H4 (cell line): ENCODE measurements at regions not wholly inside any gene's neighbourhood (a gene's known extent, or its start where the extent isn't known, plus 50 kb on each side); places are given as distances from the start of the nearest gene placed in this dataset.

Experiments
- DNase-seq: peaks from one replicate; pipeline ENCODE4 v3.0.0-alpha.2; 2015; ENCODE audit warnings: low spot score

GRCh38 chr4:81883530-81884450 lies 412.1 kb upstream of the RASGEF1B start:
- no peak for DNase-seq

GRCh38 chr4:81883004-81883403 lies 411.3 kb upstream of the RASGEF1B start:
- no peak for DNase-seq

DNA sequence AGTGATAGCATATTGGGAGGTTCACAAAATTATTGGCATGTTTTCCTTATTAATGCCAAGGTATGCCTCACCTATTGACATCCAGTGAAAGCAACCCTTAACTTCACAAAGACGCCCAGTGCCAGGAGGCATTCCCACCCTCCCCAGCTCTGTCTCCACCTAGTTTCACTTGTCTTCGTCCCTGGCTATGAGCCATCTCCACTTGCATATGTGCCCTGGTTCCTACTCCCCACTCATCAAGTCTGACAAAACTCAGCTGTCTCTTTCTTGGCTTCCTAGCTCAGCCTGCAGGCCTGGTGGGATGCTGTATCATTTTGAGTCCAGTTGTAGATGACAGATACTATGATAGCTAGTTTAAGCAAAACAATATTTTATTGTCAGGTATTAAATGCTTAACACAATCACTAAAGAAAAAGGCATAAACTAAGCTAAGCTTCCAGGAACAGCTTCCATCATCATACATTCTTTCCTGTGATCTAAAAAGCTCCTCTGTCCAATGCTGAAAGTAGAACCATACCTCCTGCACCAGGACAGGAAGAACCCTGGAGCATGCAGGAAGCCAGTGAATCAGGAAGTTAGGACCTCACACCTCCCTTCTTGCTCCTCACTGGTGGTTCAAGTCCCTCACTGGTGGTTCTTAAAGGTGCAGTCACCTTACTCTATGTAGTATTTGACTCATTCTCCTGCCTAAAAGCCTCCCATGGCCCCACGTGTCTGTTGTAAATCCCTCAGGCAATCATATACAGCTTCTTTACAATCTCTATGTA lies 410.3 kb upstream of the RASGEF1B start:
- no peak for DNase-seq

DNA sequence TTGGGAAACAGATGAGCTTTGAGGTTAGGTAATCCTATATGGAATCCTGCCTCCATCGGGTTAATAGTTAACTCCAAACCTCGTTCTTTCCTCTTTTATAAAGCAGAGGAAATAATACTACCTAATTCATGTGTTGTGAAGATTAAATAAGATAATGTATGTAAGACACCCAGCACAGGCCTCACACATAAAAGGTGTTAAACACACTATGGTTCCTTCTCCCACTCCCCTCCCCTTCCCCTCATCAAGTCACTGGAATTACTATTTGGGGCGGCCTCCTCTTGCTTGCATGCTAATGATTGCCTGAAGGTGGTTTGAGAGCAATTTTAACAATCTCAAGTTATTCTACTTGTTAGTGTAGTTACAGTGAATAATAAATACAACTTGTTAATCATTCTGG lies 404.4 kb upstream of the RASGEF1B start:
- no peak for DNase-seq

- DNase-seq, result no peak
These were observed 403.2 kb upstream of the RASGEF1B start for GRCh38 chr4:81874661-81875515.

GRCh38 chr4:81870275-81870674 lies 398.6 kb upstream of the RASGEF1B start:
- DNase-seq, result no peak

DNA sequence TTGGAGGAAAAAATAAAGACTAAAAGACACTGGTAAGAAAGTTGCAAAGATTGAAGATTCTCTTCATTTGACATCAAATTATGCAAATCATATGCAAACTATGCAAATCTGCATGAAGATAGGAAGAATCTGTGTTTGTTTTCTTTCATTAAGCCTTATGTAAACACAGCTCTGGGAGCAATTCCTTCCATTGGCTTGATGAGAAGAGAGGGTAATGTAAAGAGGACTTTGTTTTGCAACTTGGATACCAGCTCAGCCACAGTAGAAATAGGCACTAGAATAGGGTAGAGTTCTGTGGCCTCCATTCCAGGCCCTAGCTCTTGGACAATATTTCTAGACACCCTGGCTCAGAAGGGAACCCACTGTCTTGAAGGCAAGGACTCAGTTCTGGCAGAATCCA lies 388.4 kb upstream of the RASGEF1B start:
- DNase-seq, result no peak

DNA sequence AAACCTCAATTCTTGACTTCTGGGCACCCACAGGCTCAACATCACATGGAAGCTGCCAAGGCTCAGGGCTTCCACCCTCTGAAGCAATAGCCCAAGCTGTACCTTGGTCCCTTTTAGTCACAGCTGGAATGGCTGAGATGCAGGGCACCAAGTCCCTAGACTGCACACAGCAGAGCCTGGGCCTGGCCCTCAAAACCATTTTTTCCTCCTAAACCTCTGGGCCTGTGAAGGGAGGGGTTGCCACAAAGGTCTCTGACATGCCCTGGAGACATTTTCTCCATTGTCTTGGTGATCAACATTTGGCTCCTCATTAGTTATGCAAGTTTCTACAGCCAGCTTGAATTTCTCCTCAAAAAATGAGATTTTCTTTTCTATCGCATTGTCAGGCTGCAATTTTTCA lies 382.7 kb upstream of the RASGEF1B start:
- no peak for DNase-seq

DNA sequence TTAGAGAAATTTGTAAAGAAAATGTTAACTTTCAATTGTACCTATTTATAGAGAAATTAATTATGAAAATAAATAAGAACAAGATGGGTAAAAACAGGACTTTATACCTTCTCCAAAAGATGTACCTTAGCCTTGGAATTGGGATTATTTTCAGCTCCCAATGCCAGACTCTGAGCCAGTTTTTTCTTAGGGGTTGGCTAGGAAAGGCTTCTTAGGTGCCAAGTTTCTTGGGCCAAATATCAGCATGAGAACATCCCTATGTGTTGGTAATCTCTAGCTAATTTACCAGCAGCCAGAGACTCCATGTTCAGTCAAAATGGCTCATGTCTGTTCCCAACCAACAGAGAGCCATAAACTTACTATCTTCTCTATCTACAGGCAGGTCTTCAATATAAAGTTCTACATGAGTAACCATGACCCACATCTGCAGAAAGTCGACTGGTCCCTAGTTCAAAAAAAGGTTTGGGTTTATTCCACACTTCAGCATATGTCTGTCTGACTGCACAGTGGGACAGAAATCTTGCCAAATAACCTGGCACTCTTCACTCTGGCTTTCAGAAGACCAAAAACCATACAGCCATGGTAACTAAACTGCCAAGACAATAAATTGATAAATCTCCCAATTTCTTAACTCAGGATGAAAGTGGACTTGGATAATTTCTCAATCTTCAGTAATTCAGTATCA lies 380.5 kb upstream of the RASGEF1B start:
- no peak for DNase-seq

DNA sequence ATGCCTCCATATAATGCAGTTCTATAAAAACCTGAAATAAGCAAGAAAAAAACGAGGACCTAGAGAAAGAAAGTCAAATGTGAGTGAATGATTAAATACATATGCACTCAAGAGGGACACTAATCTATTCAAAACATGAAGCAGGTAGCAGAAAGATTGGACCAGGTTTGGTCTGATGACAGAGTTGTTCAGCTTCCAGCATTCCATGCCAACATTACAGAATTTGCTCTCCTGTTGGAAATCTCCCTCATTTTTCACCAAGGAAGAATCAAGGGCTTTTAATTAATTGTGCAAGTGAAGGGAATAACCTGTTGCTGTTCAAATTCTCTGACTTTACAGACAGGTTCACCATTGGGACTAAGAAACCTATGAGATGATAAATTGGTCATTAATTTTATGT lies 379.0 kb upstream of the RASGEF1B start:
- DNase-seq, result no peak

DNA sequence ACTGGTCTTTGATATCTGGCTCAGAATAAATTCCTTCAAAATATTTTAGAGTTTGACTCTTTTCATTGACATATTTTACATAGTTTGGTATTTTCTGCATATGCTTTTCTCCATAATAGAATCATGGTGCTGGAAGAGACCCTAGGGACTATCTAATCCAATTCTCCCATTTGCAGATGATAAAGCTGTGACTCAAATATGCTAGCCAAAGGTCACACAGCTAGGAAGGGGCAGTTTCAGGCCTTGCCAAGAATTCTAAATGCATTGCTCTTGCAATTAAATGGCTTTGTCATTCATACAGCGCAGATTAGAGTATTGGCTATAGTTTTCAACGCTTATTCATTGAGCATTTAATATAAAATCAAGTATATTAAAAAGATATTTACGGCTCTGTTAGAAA lies 374.1 kb upstream of the RASGEF1B start:
- DNase-seq, result no peak

GRCh38 chr4:81845273-81845672 lies 373.6 kb upstream of the RASGEF1B start:
- no peak for DNase-seq

DNA sequence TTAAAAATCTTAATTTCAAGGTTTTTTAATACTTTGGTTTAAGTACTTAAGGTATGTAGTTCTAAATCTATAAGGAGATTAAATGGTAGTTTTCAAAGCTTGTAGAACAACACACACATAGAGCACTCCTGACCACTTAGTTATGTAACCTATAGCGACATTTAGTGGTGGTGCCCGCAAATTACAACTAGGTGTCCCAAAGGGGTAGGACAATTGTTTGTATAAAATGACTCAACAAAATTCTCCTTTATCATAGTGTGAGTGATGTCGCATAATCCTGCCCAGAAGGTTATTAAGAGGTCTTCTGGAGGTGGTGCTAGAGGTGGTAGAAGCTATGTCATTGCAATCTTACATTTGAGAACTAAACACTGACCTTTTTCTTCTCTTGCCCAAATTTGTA lies 373.0 kb upstream of the RASGEF1B start:
- peak; percentile 86 for DNase-seq

- DNase-seq, result no peak
These were observed 367.8 kb upstream of the RASGEF1B start for GRCh38 chr4:81839347-81840042.

DNA sequence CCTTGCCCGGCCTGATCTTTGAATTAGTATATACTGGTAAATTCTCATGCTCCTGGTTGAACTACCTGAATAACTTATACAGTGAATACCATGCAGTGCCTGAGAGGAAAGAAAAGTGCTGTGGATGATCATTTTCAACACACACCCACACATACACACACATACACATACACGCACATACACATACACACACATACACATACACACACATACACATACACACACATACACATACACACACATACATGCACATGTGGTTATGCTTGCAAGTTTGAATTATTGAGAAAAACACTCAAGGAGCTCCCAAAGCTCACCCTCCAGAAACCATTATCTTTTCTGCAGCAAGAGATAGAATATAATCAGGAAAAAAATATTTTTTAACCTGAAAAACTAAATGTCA lies 366.9 kb upstream of the RASGEF1B start:
- no peak for DNase-seq

DNA sequence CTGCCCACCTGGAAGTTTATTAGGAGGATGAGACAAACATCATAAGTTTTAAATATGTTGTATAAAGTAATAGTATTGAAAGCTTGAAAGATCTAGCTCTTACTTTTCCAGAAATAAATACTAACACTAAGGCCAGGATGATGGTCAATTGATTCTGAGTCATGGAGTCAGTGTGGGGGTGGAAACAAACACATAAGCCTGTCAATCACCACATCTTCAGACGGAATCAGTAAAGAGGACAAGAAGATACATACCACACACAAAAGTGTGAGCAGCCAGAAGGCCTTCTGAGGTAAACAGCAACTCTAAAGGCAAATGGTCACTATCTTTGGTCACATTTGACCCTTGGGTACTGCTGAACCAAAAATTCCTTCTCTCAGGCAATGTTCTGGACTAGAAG lies 365.0 kb upstream of the RASGEF1B start:
- no peak for DNase-seq

DNA sequence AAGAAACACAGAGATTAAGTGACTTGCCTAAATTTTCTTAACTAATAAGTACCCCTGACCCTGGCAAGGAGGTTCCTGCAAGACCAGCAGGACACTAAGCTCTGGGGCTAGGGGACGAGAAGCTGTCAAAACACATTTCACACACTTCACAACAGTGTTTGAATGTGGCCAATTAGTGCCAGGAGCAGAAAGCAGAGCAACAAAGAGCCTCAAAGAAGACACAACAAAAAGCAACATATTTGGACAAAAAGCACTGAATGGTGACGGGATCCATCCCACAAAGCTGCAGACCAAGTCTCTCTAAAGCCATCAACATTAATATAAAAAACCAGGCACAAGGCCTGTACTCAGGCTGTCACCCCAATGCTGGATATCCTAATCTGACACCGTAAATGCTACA lies 361.9 kb upstream of the RASGEF1B start:
- no peak for DNase-seq

GRCh38 chr4:81828991-81829390 lies 357.3 kb upstream of the RASGEF1B start:
- DNase-seq, result no peak

DNA sequence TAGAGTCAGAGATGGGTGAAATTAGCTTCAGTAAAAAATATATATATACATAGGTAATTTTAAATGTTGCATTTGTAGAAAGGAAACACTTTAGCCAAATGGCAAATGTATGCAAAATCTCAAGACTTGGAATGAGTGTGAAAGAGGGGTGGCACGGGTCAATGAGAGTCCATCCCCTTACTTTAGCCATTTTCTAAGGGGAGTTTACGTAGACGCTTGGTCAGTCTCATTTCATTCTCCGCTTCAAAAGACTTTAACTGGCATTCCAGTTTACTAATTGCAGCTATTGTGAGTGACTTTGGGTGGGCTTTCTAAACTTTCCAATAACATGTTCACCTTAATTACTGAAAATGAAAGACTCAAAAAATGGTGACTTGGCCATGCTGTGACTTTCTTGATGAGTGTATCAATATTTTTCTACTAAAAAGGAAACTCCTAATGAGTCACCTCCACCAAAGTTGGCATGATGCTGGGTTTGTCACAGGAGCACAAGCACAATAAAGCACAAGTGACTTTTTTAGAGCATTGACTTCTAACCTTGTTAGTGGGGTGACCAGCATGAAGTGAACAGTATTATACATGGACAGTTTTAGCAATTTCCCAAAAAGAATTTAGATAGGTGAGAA lies 356.0 kb upstream of the RASGEF1B start:
- no peak for DNase-seq

GRCh38 chr4:81826817-81827424 lies 355.2 kb upstream of the RASGEF1B start:
- DNase-seq, result no peak
